Cardiac fibroblast (primary cell): ENCODE measurements at regions not wholly inside any gene's neighbourhood (a gene's known extent, or its start where the extent isn't known, plus 50 kb on each side); places are given as distances from the start of the nearest gene placed in this dataset.

Source experiments
- DNase-seq, 2 donors: peaks; one replicate each; pipeline versions ENCODE4 v3.0.0 to v3.0.0-alpha.2; 2010; ENCODE audit warnings: low read depth in 2 of 2
- H3K4me3 ChIP-seq, 2 donors: replicated peaks in 1 of 2; 1 replicate in 1 of 2; 2 replicates in 1 of 2; pipeline ENCODE4 v1.5.1; 2011; ENCODE audit warnings: low read depth in 2 of 2, low read length in 2 of 2, mild to moderate bottlenecking in 2 of 2, moderate library complexity in 1 of 2
- TF ChIP-seq, protein P1 (sequence below): IDR thresholded peaks from one replicate; pipeline ENCODE4 v1.5.1; 2011; ENCODE audit warnings: low read depth, mild to moderate bottlenecking, low read length, inconsistent platforms

- TF ChIP-seq, protein P1, sequence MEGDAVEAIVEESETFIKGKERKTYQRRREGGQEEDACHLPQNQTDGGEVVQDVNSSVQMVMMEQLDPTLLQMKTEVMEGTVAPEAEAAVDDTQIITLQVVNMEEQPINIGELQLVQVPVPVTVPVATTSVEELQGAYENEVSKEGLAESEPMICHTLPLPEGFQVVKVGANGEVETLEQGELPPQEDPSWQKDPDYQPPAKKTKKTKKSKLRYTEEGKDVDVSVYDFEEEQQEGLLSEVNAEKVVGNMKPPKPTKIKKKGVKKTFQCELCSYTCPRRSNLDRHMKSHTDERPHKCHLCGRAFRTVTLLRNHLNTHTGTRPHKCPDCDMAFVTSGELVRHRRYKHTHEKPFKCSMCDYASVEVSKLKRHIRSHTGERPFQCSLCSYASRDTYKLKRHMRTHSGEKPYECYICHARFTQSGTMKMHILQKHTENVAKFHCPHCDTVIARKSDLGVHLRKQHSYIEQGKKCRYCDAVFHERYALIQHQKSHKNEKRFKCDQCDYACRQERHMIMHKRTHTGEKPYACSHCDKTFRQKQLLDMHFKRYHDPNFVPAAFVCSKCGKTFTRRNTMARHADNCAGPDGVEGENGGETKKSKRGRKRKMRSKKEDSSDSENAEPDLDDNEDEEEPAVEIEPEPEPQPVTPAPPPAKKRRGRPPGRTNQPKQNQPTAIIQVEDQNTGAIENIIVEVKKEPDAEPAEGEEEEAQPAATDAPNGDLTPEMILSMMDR, result no peak
Observed at GRCh38 chr1:60222360-60223115, 149.0 kb upstream of the C1orf87 start.

GRCh38 chr1:60213253-60213652, 139.7 kb upstream of the C1orf87 start:
- H3K4me3 ChIP-seq, result no peak overlapping the region
- TF ChIP-seq, protein P1, result no peak
- DNase-seq, result no peak

More at GRCh38 chr1:60222360-60223115, 149.0 kb upstream of the C1orf87 start:
- no peak overlapping the region for H3K4me3 ChIP-seq
- DNase-seq, result no peak

- TF ChIP-seq, protein P1, result no peak
- no peak for DNase-seq
- no peak overlapping the region for H3K4me3 ChIP-seq
Observed at GRCh38 chr1:60196026-60196425, 122.5 kb upstream of the C1orf87 start.

DNA sequence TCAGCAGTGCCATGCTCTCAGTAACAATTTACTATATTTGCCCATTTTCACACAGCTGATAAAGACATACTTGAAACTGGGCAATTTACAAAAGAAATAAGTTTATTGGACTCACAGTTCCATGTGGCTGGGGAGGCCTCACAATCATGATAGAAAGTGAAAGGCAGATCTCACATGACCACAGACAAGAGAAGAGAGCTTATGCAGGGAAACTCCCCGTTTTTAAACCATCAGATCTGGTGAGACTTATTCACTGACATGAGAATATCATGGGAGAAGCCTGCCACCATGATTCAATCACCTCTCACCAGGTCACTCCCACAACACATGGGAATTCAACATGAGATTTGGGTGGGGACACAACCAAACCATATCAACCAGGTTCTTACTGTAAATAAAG, 112.1 kb upstream of the C1orf87 start:
- TF ChIP-seq, protein P1, result no peak
- no peak overlapping the region for H3K4me3 ChIP-seq
- no peak for DNase-seq

GRCh38 chr1:60184521-60184920, 111.0 kb upstream of the C1orf87 start:
- TF ChIP-seq, protein P1, result no peak
- DNase-seq, result no peak
- H3K4me3 ChIP-seq, result no peak overlapping the region

DNA sequence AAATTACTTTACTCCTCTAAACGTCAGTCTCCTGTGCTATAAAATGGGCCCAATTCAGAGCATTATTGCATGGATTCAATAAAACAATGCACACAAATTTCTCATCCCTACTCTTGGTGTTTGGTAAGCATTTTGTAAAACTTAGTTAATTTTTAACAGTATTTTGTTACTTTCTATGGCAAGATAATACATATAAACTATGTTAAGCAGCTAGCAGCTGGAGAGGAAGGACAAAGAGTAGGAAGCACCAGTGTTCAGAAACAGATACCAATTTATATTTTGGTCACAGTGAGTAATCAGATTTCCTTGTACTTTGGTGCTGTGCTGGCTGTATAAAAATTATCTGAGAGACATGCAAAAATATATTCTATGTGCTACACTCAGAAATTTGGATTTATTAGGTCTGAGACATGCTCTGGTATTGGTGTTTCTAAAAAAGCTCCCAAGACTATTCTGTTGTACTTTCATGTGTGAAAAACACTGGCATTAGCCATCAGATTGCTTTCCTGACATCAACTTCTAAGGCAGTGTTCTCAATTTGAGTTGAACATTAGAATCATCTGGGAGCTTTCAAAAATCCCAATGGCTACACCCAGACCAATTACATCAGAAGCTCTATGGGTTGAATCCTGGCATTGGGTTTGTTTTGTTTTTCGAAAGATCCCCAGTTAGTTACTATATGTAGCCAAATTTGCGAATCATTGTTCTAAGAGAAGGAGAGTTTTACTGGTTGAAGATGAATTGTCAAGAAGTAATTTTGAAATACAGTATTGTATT, 100.3 kb upstream of the C1orf87 start:
- DNase-seq, result peak in 1 of 2 donors; percentile 38
- TF ChIP-seq, protein P1, result no peak
- no peak overlapping the region for H3K4me3 ChIP-seq
